Right lobe of liver (tissue), 4 donors: ENCODE measurements at regions not wholly inside any gene's neighbourhood (a gene's known extent, or its start where the extent isn't known, plus 50 kb on each side); places are given as distances from the start of the nearest gene placed in this dataset.

Source experiments
- CTCF ChIP-seq, 4 donors: fragments of 200-600 bp in 3 of 4; fragments of 450-650 bp in 1 of 4; IDR thresholded peaks; one replicate each; pipeline versions ENCODE4 v1.5.1 to v1.8.0; 2016 to 2022; ENCODE audit warnings: antibody characterized with exemption in 4 of 4, mild to moderate bottlenecking in 2 of 4
- POLR2A ChIP-seq: fragments of 450-650 bp; IDR thresholded peaks from one replicate; pipeline ENCODE4 v1.6.1; 2017; ENCODE audit warnings: antibody characterized with exemption, mild to moderate bottlenecking
- donor health status: DM: no; HTN: no; CAD: no.
- donor health status: DM: no; HTN: no; CAD: no.
- donor health status: DM: no; HTN: yes; CAD: no.

GRCh38 chr12:58781609-58782008 is 138.7 kb downstream of the LRIG3 start:
- TF ChIP-seq CTCF (IDR thresholded peaks at IDR 0.05) (no peak), POLR2A (no peak)
